ENCODE measurements at regions not wholly inside any gene's neighbourhood (a gene's known extent, or its start where the extent isn't known, plus 50 kb on each side); places are given as distances from the start of the nearest gene placed in this dataset.
"Not testable (repeated sequence)": the region's sequence is repeated elsewhere in the genome, so short reads cannot be mapped to it uniquely, and the experiment has no call there.

DNA sequence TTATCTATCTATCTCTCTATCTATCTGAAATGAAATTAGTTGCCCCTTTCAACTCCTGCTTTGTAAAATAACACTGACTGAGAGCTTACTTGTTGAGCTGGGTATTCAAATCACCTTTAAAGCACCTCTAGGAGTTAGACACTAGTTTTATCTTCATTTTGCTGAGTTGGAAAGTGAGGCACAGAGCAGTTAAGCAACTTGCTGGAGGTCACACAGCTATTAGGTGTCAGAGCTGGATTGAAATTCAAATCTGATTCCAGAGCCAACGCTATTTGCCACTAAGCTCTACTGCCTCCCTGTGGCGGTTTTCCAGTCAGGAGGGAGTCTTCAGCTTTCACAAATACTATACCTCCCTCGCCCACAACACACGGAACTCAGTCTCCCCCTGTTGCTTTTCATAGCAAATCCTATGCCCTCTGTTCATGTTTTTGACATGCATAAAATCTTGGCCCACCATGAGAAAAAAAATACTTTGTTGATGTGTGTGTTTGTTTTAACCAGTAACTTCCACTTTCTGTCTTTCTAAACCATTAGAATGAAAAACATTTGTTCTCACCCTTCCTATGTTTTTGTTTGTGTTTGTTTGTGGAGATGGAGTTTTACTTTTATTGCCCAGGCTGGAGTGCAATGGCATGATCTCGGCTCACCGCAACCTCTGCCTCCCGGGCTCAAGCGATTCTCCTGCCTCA lies 74.8 kb upstream of the SMURF2 start:
- Histone ChIP-seq H3K27ac (no peak overlapping the region), H3K27me3 (no peaks in the 10 kb centered on the region), H3K4me3 (no peak overlapping the region), H3K4me1 (peaks cover 7 to 49% (median 27%) of the 10 kb centered on the region in 9 donors), H3K9me3 (no peaks in the 10 kb centered on the region), H3K36me3 (no peaks in the 10 kb centered on the region)
- WGBS, 2 donors, result 68 to 69% methylated on average over 8 of the region's 8 CpGs
- intact Hi-C loops (cut with DNase I), result loop anchor here in 4 of 10 donors (5.0 to 10.0 kb wide), 2 partner anchors 72 to 75 kb away; partner anchors contain the start of gene SMURF2 (in 4 of the 4)
- DNase-seq (no peak), ATAC-seq (peak in 1 of 8 donors; percentile 14)
- TF ChIP-seq, protein P1, sequence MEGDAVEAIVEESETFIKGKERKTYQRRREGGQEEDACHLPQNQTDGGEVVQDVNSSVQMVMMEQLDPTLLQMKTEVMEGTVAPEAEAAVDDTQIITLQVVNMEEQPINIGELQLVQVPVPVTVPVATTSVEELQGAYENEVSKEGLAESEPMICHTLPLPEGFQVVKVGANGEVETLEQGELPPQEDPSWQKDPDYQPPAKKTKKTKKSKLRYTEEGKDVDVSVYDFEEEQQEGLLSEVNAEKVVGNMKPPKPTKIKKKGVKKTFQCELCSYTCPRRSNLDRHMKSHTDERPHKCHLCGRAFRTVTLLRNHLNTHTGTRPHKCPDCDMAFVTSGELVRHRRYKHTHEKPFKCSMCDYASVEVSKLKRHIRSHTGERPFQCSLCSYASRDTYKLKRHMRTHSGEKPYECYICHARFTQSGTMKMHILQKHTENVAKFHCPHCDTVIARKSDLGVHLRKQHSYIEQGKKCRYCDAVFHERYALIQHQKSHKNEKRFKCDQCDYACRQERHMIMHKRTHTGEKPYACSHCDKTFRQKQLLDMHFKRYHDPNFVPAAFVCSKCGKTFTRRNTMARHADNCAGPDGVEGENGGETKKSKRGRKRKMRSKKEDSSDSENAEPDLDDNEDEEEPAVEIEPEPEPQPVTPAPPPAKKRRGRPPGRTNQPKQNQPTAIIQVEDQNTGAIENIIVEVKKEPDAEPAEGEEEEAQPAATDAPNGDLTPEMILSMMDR (IDR thresholded peaks at IDR 0.05), result peak; percentile 39 to 70 (median 58)

DNA sequence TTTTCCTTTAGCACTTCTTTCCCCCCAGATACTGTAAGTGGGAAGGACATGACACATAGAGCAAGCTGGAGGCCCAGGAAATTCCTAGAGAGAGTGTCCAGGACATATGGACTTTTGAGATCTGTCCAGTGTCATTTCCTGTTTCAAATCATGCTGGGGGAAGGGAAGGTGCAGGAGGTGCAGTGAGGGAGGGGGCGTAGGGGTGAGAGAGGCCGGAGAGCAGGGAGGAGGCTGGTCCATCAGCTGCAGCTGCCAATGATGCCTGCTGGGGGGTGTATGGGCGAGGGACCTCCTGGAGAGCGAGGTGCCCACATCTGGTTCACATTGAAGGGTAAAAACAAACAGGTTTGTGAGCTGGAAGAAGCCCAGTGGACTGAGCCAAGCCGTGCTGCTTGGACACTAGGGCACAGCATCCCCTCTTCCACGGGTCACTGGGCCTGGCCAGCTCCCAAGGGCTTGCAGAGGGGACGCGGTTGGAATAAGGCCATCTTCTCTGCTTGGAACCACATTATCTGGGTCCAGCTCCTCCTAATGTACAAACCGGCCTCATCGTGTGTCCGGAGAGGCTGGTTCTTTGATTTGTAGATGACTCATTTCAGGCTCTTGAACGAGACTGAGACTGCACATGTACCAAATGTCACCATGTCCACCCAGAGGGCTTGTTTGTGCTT lies 70.4 kb upstream of the SMURF2 start:
- TF ChIP-seq, protein P1 (IDR thresholded peaks at IDR 0.05), result no peak
- WGBS, 2 donors, result 44 to 52% methylated on average over 12 of the region's 12 CpGs
- Histone ChIP-seq H3K9me3 (no peaks in the 10 kb centered on the region), H3K4me1 (peaks cover 0 to 21% (median 12%) of the 10 kb centered on the region in 9 donors), H3K27me3 (no peaks in the 10 kb centered on the region), H3K27ac (peak overlapping the region in 3 of 10 donors; percentile 9 to 60 (median 50)), H3K4me3 (no peak overlapping the region), H3K36me3 (no peaks in the 10 kb centered on the region)
- DNase-seq (peak; percentile 29 to 42), ATAC-seq (peak; percentile 48 to 88 (median 66))
- intact Hi-C loops (cut with DNase I), result loop anchor here in 4 of 10 donors (5.0 to 10.0 kb wide), 2 partner anchors 68 to 70 kb away; partner anchors contain the start of gene SMURF2 (in 4 of the 4)

DNA sequence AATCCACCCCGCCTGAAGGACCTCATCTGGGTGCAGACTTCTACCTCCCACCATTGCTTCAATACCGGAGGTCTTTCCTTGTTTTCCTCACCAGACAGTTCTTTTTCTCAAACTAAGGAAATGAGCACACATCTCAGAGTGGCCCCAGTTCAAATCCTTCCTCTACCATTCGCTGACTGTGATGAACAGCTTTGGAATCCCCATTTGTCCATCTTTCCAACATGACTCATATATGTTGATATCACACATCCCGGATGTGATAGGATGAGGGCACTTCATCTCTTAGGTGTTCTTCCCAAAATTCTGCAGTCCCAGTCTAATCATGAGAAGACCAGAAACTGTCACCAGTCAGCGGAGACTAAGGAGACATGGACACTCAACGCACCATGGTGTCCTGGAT lies 67.9 kb upstream of the SMURF2 start:
- H3K36me3 ChIP-seq, DNase-seq, H3K9me3 ChIP-seq, H3K4me3 ChIP-seq, H3K27ac ChIP-seq, H3K27me3 ChIP-seq, ATAC-seq: not testable (repeated sequence)
- H3K4me1 ChIP-seq, result peaks cover 0 to 17% (median 12%) of the 10 kb centered on the region in 9 donors
- 88 to 92% methylated on average over 6 of the region's 6 CpGs for WGBS, 2 donors
- intact Hi-C loops (cut with DNase I), result loop anchor here in 4 of 10 donors (5.0 to 10.0 kb wide), 2 partner anchors 65 to 68 kb away; partner anchors contain the start of gene SMURF2 (in 4 of the 4)

DNA sequence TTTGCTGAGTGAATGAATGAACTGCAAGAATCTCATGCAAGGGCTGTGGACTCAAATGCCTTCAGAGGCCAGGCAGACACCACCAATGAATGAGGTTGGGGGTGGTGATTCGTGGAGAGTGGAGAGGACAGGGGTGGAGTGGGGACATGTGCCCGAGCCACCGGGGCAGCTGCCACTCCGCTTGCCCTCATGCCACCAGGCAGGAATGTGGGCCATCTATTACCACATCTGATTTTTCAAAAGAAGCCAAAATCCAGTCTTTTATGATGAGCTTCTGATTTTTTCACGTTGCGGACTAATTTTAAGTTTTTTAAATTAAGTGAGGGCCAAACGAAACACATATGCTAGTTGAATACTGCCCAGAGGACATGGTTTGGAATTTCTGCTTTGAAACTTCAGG lies 67.1 kb upstream of the SMURF2 start:
- Histone ChIP-seq H3K27ac (no peak overlapping the region), H3K4me3 (no peak overlapping the region), H3K36me3 (no peaks in the 10 kb centered on the region), H3K9me3 (no peaks in the 10 kb centered on the region), H3K27me3 (no peaks in the 10 kb centered on the region), H3K4me1 (peaks cover 5 to 24% (median 17%) of the 10 kb centered on the region in 9 donors)
- no peak for ATAC-seq
- TF ChIP-seq, protein P1 (IDR thresholded peaks at IDR 0.05), result no peak
- no peak for DNase-seq
- WGBS, 2 donors, result 92% methylated on average over 7 of the region's 7 CpGs
- intact Hi-C loops (cut with DNase I), result no loop called here
